Esophagus muscularis mucosa (tissue), 4 donors: ENCODE measurements at regions not wholly inside any gene's neighbourhood (a gene's known extent, or its start where the extent isn't known, plus 50 kb on each side); places are given as distances from the start of the nearest gene placed in this dataset.

Experiments used
- CTCF ChIP-seq, 3 experiments: fragments of 200-600 bp in 2 of 3; fragments of 450-650 bp in 1 of 3; sonication (generic) in 2 of 3; IDR thresholded peaks; one replicate each; pipeline ENCODE4 v1.5.1; 2017 to 2019; ENCODE audit warnings: antibody characterized with exemption in 3 of 3, mild to moderate bottlenecking in 2 of 3, moderate library complexity in 1 of 3
- EP300 ChIP-seq: sonication (generic); formaldehyde crosslinking; IDR thresholded peaks from one replicate; pipeline ENCODE4 v1.6.1; 2017; ENCODE audit warnings: antibody characterized with exemption
- POLR2A ChIP-seq: fragments of 450-650 bp; IDR thresholded peaks from one replicate; pipeline ENCODE4 v1.6.1; 2017; ENCODE audit warnings: antibody characterized with exemption, moderate library complexity, mild to moderate bottlenecking, low read depth

- TF ChIP-seq CTCF (IDR thresholded peaks at IDR 0.05) (no peak), POLR2A (no peak), EP300 (no peak)
These were observed 1175.1 kb upstream of the B3GALT2 start for GRCh38 chr1:194361374-194362131.
